HepG2 (cell line): ENCODE measurements at regions not wholly inside any gene's neighbourhood (a gene's known extent, or its start where the extent isn't known, plus 50 kb on each side); places are given as distances from the start of the nearest gene placed in this dataset.

Source experiments
- KLF16 ChIP-seq, 2 experiments: sonication (generic) in 1 of 2; formaldehyde crosslinking in 1 of 2; IDR thresholded peaks; 2 replicates each; pipeline versions ENCODE4 v1.6.1 to v1.8.0; 2016 to 2023; ENCODE audit warnings: missing genetic modification reagents in 2 of 2, missing compliant biosample characterization in 1 of 2
- ZNF550 ChIP-seq: sonication (generic); formaldehyde crosslinking; IDR thresholded peaks from 2 replicates; pipeline ENCODE4 v1.4.0; 2020; ENCODE audit warnings: mild to moderate bottlenecking, missing genetic modification reagents, borderline replicate concordance
- TF ChIP-seq, protein P1 (sequence below): sonication (generic); formaldehyde crosslinking; IDR thresholded peaks from one replicate; pipeline ENCODE4 v1.5.1; 2020; ENCODE audit warnings: mild to moderate bottlenecking, missing genetic modification reagents; ENCODE audit errors: not compliant biosample characterization
- TF ChIP-seq, protein P2 (sequence below), 2 experiments: sonication (generic) in 1 of 2; formaldehyde crosslinking in 1 of 2; IDR thresholded peaks; 2 replicates each; pipeline versions ENCODE4 v1.4.0 to v1.6.1; 2018 to 2020; ENCODE audit warnings: missing genetic modification reagents in 2 of 2, borderline replicate concordance in 1 of 2, low read depth in 1 of 2, mild to moderate bottlenecking in 1 of 2, missing biosample characterization in 1 of 2
- TF ChIP-seq, protein P3 (sequence below): sonication (generic); formaldehyde crosslinking; IDR thresholded peaks from 2 replicates; pipeline ENCODE4 v1.4.0; 2020; ENCODE audit warnings: missing genetic modification reagents

DNA sequence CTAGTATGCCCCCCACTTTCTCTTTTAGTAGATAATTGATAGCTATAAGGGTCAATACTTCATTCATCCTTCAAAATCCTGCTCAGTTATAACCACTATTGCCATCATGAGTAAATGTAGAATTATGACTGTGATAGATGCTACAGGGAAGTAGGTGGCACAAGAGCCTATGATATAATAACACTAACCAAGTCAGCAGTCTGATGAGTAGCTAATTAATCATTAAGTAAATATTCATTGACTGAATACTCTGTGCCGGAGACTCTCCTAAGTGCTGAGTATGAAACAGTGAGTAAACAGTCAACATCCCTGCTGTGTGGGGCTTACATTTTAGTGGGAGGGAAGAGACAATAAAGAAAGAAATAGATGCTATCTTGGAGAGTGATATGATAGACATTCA lies 430.3 kb upstream of the ZNF462 start (continued):
- TF ChIP-seq, protein P1, sequence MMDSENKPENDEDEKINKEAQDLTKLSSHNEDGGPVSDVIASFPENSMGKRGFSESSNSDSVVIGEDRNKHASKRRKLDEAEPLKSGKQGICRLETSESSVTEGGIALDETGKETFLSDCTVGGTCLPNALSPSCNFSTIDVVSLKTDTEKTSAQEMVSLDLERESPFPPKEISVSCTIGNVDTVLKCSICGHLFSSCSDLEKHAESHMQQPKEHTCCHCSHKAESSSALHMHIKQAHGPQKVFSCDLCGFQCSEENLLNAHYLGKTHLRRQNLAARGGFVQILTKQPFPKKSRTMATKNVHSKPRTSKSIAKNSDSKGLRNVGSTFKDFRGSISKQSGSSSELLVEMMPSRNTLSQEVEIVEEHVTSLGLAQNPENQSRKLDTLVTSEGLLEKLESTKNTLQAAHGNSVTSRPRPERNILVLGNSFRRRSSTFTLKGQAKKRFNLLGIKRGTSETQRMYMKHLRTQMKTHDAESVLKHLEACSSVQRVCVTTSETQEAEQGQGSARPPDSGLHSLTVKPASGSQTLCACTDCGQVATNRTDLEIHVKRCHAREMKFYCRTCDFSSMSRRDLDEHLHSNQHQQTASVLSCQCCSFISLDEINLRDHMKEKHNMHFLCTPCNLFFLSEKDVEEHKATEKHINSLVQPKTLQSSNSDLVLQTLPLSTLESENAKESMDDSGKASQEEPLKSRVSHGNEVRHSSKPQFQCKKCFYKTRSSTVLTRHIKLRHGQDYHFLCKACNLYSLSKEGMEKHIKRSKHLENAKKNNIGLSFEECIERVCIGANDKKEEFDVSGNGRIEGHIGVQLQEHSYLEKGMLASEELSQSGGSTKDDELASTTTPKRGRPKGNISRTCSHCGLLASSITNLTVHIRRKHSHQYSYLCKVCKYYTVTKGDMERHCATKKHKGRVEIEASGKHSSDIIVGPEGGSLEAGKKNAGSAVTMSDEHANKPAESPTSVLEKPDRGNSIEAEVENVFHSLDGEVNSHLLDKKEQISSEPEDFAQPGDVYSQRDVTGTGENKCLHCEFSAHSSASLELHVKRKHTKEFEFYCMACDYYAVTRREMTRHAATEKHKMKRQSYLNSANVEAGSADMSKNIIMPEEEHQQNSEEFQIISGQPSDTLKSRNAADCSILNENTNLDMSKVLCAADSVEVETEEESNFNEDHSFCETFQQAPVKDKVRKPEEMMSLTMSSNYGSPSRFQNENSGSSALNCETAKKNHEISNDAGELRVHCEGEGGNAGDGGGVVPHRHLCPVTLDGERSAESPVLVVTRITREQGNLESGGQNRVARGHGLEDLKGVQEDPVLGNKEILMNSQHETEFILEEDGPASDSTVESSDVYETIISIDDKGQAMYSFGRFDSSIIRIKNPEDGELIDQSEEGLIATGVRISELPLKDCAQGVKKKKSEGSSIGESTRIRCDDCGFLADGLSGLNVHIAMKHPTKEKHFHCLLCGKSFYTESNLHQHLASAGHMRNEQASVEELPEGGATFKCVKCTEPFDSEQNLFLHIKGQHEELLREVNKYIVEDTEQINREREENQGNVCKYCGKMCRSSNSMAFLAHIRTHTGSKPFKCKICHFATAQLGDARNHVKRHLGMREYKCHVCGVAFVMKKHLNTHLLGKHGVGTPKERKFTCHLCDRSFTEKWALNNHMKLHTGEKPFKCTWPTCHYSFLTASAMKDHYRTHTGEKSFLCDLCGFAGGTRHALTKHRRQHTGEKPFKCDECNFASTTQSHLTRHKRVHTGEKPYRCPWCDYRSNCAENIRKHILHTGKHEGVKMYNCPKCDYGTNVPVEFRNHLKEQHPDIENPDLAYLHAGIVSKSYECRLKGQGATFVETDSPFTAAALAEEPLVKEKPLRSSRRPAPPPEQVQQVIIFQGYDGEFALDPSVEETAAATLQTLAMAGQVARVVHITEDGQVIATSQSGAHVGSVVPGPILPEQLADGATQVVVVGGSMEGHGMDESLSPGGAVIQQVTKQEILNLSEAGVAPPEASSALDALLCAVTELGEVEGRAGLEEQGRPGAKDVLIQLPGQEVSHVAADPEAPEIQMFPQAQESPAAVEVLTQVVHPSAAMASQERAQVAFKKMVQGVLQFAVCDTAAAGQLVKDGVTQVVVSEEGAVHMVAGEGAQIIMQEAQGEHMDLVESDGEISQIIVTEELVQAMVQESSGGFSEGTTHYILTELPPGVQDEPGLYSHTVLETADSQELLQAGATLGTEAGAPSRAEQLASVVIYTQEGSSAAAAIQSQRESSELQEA = no peak
- TF ChIP-seq, protein P2, sequence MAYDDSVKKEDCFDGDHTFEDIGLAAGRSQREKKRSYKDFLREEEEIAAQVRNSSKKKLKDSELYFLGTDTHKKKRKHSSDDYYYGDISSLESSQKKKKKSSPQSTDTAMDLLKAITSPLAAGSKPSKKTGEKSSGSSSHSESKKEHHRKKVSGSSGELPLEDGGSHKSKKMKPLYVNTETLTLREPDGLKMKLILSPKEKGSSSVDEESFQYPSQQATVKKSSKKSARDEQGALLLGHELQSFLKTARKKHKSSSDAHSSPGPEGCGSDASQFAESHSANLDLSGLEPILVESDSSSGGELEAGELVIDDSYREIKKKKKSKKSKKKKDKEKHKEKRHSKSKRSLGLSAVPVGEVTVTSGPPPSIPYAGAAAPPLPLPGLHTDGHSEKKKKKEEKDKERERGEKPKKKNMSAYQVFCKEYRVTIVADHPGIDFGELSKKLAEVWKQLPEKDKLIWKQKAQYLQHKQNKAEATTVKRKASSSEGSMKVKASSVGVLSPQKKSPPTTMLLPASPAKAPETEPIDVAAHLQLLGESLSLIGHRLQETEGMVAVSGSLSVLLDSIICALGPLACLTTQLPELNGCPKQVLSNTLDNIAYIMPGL (CRISPR knock-in tag; IDR thresholded peaks at IDR 0.05; ENCODE audit: borderline replicate concordance in 1 of 2, low read depth in 1 of 2) = no peak
- TF ChIP-seq KLF16 (CRISPR knock-in tag; IDR thresholded peaks at IDR 0.05) = no peak
- TF ChIP-seq, protein P3, sequence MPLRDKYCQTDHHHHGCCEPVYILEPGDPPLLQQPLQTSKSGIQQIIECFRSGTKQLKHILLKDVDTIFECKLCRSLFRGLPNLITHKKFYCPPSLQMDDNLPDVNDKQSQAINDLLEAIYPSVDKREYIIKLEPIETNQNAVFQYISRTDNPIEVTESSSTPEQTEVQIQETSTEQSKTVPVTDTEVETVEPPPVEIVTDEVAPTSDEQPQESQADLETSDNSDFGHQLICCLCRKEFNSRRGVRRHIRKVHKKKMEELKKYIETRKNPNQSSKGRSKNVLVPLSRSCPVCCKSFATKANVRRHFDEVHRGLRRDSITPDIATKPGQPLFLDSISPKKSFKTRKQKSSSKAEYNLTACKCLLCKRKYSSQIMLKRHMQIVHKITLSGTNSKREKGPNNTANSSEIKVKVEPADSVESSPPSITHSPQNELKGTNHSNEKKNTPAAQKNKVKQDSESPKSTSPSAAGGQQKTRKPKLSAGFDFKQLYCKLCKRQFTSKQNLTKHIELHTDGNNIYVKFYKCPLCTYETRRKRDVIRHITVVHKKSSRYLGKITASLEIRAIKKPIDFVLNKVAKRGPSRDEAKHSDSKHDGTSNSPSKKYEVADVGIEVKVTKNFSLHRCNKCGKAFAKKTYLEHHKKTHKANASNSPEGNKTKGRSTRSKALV (CRISPR knock-in tag) = no peak
- TF ChIP-seq ZNF550 (CRISPR knock-in tag) = no peak
- TF ChIP-seq, all 625 proteins: peak for 0
